ENCODE measurements at regions not wholly inside any gene's neighbourhood (a gene's known extent, or its start where the extent isn't known, plus 50 kb on each side); places are given as distances from the start of the nearest gene placed in this dataset.
"Not testable (repeated sequence)": the region's sequence is repeated elsewhere in the genome, so short reads cannot be mapped to it uniquely, and the experiment has no call there.

GRCh38 chr2:82198809-82199492 is 1894.4 kb upstream of the LRRTM1 start:
- Histone ChIP-seq H3K27ac (ENCODE audit: low read length) (no peak overlapping the region), H3K27me3 (ENCODE audit: control insufficient read depth, insufficient read depth, low read length) (no peaks in the 10 kb centered on the region), H3K4me3 (ENCODE audit: low read length) (no peak overlapping the region), H3K9me3 (ENCODE audit: control insufficient read depth, insufficient read depth, low read length) (no peaks in the 10 kb centered on the region), H3K4me1 (ENCODE audit: control insufficient read depth, insufficient read depth, low read length) (no peaks in the 10 kb centered on the region), H3K36me3 (ENCODE audit: control insufficient read depth, insufficient read depth, low read length) (no peaks in the 10 kb centered on the region)
- intact Hi-C loops (cut with micrococcal nuclease): no loop called here
- ATAC-seq (no peak), DNase-seq (no peak)
- TF ChIP-seq CTCF (IDR thresholded peaks at IDR 0.05): no peak
- 67% methylated on average over 1 of the region's 4 CpGs for WGBS (ENCODE audit: insufficient coverage)
- Mint-ChIP-seq H3K27ac (no peak overlapping the region), H3K36me3 (peaks cover 10% of the 10 kb centered on the region), H3K27me3 (ENCODE audit: low read depth in 2 of 2) (no peaks in the 10 kb centered on the region), H3K4me1 (no peaks in the 10 kb centered on the region), H3K9me3 (peaks cover 8 to 24% of the 10 kb centered on the region in 2 donors), H3K4me3 (no peak overlapping the region)

- no peak for ATAC-seq
- TF ChIP-seq CTCF (IDR thresholded peaks at IDR 0.05): no peak
- Histone ChIP-seq H3K27ac (ENCODE audit: low read length) (no peak overlapping the region), H3K4me3 (ENCODE audit: low read length) (no peak overlapping the region), H3K36me3 (ENCODE audit: control insufficient read depth, insufficient read depth, low read length) (no peaks in the 10 kb centered on the region), H3K27me3 (ENCODE audit: control insufficient read depth, insufficient read depth, low read length) (no peaks in the 10 kb centered on the region), H3K4me1 (ENCODE audit: control insufficient read depth, insufficient read depth, low read length) (no peaks in the 10 kb centered on the region), H3K9me3 (ENCODE audit: control insufficient read depth, insufficient read depth, low read length) (no peaks in the 10 kb centered on the region)
- H3K36me3 Mint-ChIP-seq: no peaks in the 10 kb centered on the region
- peaks cover 9 to 17% of the 10 kb centered on the region in 2 donors for H3K9me3 Mint-ChIP-seq
- no peaks in the 10 kb centered on the region for H3K27me3 Mint-ChIP-seq (ENCODE audit: low read depth in 2 of 2)
- intact Hi-C loops (cut with micrococcal nuclease): no loop called here
- no peak for DNase-seq
- no peaks in the 10 kb centered on the region for H3K4me1 Mint-ChIP-seq
- H3K27ac Mint-ChIP-seq: no peak overlapping the region
- H3K4me3 Mint-ChIP-seq: no peak overlapping the region
Observed at GRCh38 chr2:82182270-82182669, 1877.7 kb upstream of the LRRTM1 start.

GRCh38 chr2:82175210-82175609 is 1870.7 kb upstream of the LRRTM1 start:
- DNase-seq; H3K27ac Mint-ChIP-seq; H3K36me3 Mint-ChIP-seq; H3K4me1 ChIP-seq (ENCODE audit: control insufficient read depth, insufficient read depth, low read length); ATAC-seq; H3K4me3 Mint-ChIP-seq; H3K9me3 ChIP-seq (ENCODE audit: control insufficient read depth, insufficient read depth, low read length); H3K27ac ChIP-seq (ENCODE audit: low read length); H3K4me3 ChIP-seq (ENCODE audit: low read length); H3K27me3 ChIP-seq (ENCODE audit: control insufficient read depth, insufficient read depth, low read length); H3K27me3 Mint-ChIP-seq (ENCODE audit: low read depth in 2 of 2); H3K36me3 ChIP-seq (ENCODE audit: control insufficient read depth, insufficient read depth, low read length); H3K4me1 Mint-ChIP-seq; intact Hi-C loops (cut with micrococcal nuclease): not testable (repeated sequence)
- WGBS (ENCODE audit: insufficient coverage): 94% methylated on average over 6 of the region's 10 CpGs
- peaks cover 12 to 15% of the 10 kb centered on the region in 2 donors for H3K9me3 Mint-ChIP-seq

- H3K36me3 Mint-ChIP-seq: peaks cover 9% of the 10 kb centered on the region
Observed at GRCh38 chr2:82172483-82172882, 1867.9 kb upstream of the LRRTM1 start.

More at GRCh38 chr2:82172483-82172882, 1867.9 kb upstream of the LRRTM1 start:
- peaks cover 9 to 17% of the 10 kb centered on the region in 2 donors for H3K9me3 Mint-ChIP-seq
- ATAC-seq (no peak), DNase-seq (no peak)
- no peaks in the 10 kb centered on the region for H3K4me1 Mint-ChIP-seq
- no peaks in the 10 kb centered on the region for H3K27me3 ChIP-seq (ENCODE audit: control insufficient read depth, insufficient read depth, low read length)
- no peaks in the 10 kb centered on the region for H3K27me3 Mint-ChIP-seq (ENCODE audit: low read depth in 2 of 2)
- TF ChIP-seq CTCF (IDR thresholded peaks at IDR 0.05): no peak
- no peaks in the 10 kb centered on the region for H3K9me3 ChIP-seq (ENCODE audit: control insufficient read depth, insufficient read depth, low read length)
- H3K4me3 ChIP-seq (ENCODE audit: low read length): no peak overlapping the region
- no peaks in the 10 kb centered on the region for H3K36me3 ChIP-seq (ENCODE audit: control insufficient read depth, insufficient read depth, low read length)
- no peaks in the 10 kb centered on the region for H3K4me1 ChIP-seq (ENCODE audit: control insufficient read depth, insufficient read depth, low read length)
- H3K4me3 Mint-ChIP-seq: no peak overlapping the region
- 86% methylated on average over 1 of the region's 2 CpGs for WGBS (ENCODE audit: insufficient coverage)
- intact Hi-C loops (cut with micrococcal nuclease): no loop called here
- H3K27ac ChIP-seq (ENCODE audit: low read length): no peak overlapping the region
- H3K27ac Mint-ChIP-seq: no peak overlapping the region

Data from natural killer cell (primary cell).